MM.1S (cell line): ENCODE measurements at regions not wholly inside any gene's neighbourhood (a gene's known extent, or its start where the extent isn't known, plus 50 kb on each side); places are given as distances from the start of the nearest gene placed in this dataset.

ENCODE experiments used
- DNase-seq: peaks from one replicate; pipeline ENCODE4 v3.0.0-alpha.2; 2015
- H2AFZ ChIP-seq: fragments of 300-600 bp; sonication (generic); 2 replicates; pipeline ENCODE4 v1.6.0; 2016; ENCODE audit warnings: antibody characterized with exemption, low read length
- H3F3A ChIP-seq: fragments of 300-600 bp; sonication (generic); 2 replicates; pipeline ENCODE4 v1.6.1; 2016; ENCODE audit warnings: mild to moderate bottlenecking, antibody characterized with exemption, low read length, moderate library complexity, mixed read lengths; ENCODE audit not compliant: insufficient read depth
- H3K27ac ChIP-seq: fragments of 300-600 bp; sonication (generic); 2 replicates; pipeline ENCODE4 v1.5.1; 2016; ENCODE audit warnings: mild to moderate bottlenecking, low read length
- H3K27me3 ChIP-seq: fragments of 300-600 bp; sonication (generic); replicated peaks from 2 replicates; pipeline ENCODE4 v1.6.0; 2016; ENCODE audit warnings: low read length; ENCODE audit not compliant: insufficient read depth
- H3K36me3 ChIP-seq: fragments of 300-600 bp; sonication (generic); replicated peaks from 2 replicates; pipeline ENCODE4 v1.6.1; 2016; ENCODE audit warnings: mild to moderate bottlenecking, low read length, mixed read lengths; ENCODE audit not compliant: insufficient read depth
- H3K4me1 ChIP-seq: fragments of 300-600 bp; sonication (generic); 2 replicates; pipeline ENCODE4 v1.6.1; 2016; ENCODE audit warnings: low read length, mixed read lengths
- H3K4me2 ChIP-seq: fragments of 300-600 bp; sonication (generic); 2 replicates; pipeline ENCODE4 v1.6.0; 2016; ENCODE audit warnings: low read depth, low read length
- H3K4me3 ChIP-seq: fragments of 300-600 bp; sonication (generic); 2 replicates; pipeline ENCODE4 v1.5.1; 2016; ENCODE audit warnings: low read length, mixed read lengths
- H3K79me2 ChIP-seq: fragments of 300-600 bp; sonication (generic); 2 replicates; pipeline ENCODE4 v1.6.1; 2016; ENCODE audit warnings: mixed run types, low read length, mixed read lengths
- H3K9ac ChIP-seq: fragments of 300-600 bp; sonication (generic); 2 replicates; pipeline ENCODE4 v1.6.1; 2016; ENCODE audit warnings: low read length, mixed read lengths
- H3K9me2 ChIP-seq: fragments of 300-600 bp; sonication (generic); replicated peaks from 2 replicates; pipeline ENCODE4 v1.6.1; 2016; ENCODE audit warnings: mild to moderate bottlenecking, low read length, mixed read lengths; ENCODE audit not compliant: insufficient read depth
- H3K9me3 ChIP-seq: fragments of 300-600 bp; sonication (generic); replicated peaks from 2 replicates; pipeline ENCODE4 v1.6.1; 2016; ENCODE audit warnings: mild to moderate bottlenecking, low read length, mixed read lengths; ENCODE audit not compliant: insufficient read depth
- H4K20me1 ChIP-seq: fragments of 300-600 bp; sonication (generic); 2 replicates; pipeline ENCODE4 v1.6.1; 2016; ENCODE audit warnings: mild to moderate bottlenecking, low read length, moderate library complexity, mixed read lengths; ENCODE audit not compliant: insufficient read depth
- CTCF ChIP-seq: fragments of 300-600 bp; sonication (generic); IDR thresholded peaks from 2 replicates; pipeline ENCODE4 v1.5.1; 2016; ENCODE audit warnings: antibody characterized with exemption, low read length, mixed read lengths
- EZH2 ChIP-seq: fragments of 300-600 bp; sonication (generic); optimal IDR thresholded peaks from 2 replicates; pipeline ENCODE3; 2017; ENCODE audit warnings: low read depth, mild to moderate bottlenecking, antibody characterized with exemption, low read length, mixed read lengths
- EZH2phosphoT487 ChIP-seq: fragments of 300-600 bp; sonication (generic); IDR thresholded peaks from 2 replicates; pipeline ENCODE4 v1.6.1; 2018; ENCODE audit warnings: antibody characterized with exemption, low read length

GRCh38 chr17:51456942-51457341 is 196.6 kb downstream of the UTP18 start:
- H3K4me2 ChIP-seq = no peak overlapping the region
- no peaks in the 10 kb centered on the region for H3K4me1 ChIP-seq
- H4K20me1 ChIP-seq = no peaks in the 10 kb centered on the region
- H3K79me2 ChIP-seq = no peaks in the 10 kb centered on the region
- no peaks in the 10 kb centered on the region for H3F3A ChIP-seq
- no peaks in the 10 kb centered on the region for H3K27me3 ChIP-seq
- no peak overlapping the region for H3K4me3 ChIP-seq
- no peaks in the 10 kb centered on the region for H3K9me3 ChIP-seq
- TF ChIP-seq CTCF (no peak), EZH2 (no peak), EZH2phosphoT487 (no peak)
- H2AFZ ChIP-seq = no peak overlapping the region
- DNase-seq = no peak
- no peak overlapping the region for H3K27ac ChIP-seq
- H3K9me2 ChIP-seq = no peaks in the 10 kb centered on the region
- no peak overlapping the region for H3K9ac ChIP-seq
- no peaks in the 10 kb centered on the region for H3K36me3 ChIP-seq

- Histone ChIP-seq H3K4me2 (no peak overlapping the region), H4K20me1 (no peaks in the 10 kb centered on the region), H3K9ac (no peak overlapping the region), H3K9me2 (no peaks in the 10 kb centered on the region), H3F3A (no peaks in the 10 kb centered on the region), H3K9me3 (no peaks in the 10 kb centered on the region), H3K4me3 (no peak overlapping the region), H3K36me3 (no peaks in the 10 kb centered on the region), H2AFZ (no peak overlapping the region), H3K27me3 (no peaks in the 10 kb centered on the region), H3K27ac (no peak overlapping the region), H3K4me1 (no peaks in the 10 kb centered on the region), H3K79me2 (no peaks in the 10 kb centered on the region)
- DNase-seq = peak; percentile 53
- TF ChIP-seq EZH2phosphoT487 = no peak
- TF ChIP-seq CTCF = peak; percentile 94
- no peak for TF ChIP-seq EZH2
These were observed 201.2 kb downstream of the UTP18 start for GRCh38 chr17:51461578-51462004.

- H3F3A ChIP-seq = no peaks in the 10 kb centered on the region
- no peak overlapping the region for H3K27ac ChIP-seq
- DNase-seq = no peak
- no peak overlapping the region for H3K4me2 ChIP-seq
- no peaks in the 10 kb centered on the region for H3K9me3 ChIP-seq
- H3K36me3 ChIP-seq = no peaks in the 10 kb centered on the region
- H3K4me1 ChIP-seq = no peaks in the 10 kb centered on the region
- H3K27me3 ChIP-seq = no peaks in the 10 kb centered on the region
- no peaks in the 10 kb centered on the region for H3K9me2 ChIP-seq
- no peaks in the 10 kb centered on the region for H4K20me1 ChIP-seq
- H3K4me3 ChIP-seq = no peak overlapping the region
- no peak for TF ChIP-seq EZH2phosphoT487
- no peak for TF ChIP-seq EZH2
- TF ChIP-seq CTCF = no peak
- no peak overlapping the region for H2AFZ ChIP-seq
- no peak overlapping the region for H3K9ac ChIP-seq
- no peaks in the 10 kb centered on the region for H3K79me2 ChIP-seq
These were observed 203.0 kb downstream of the UTP18 start for GRCh38 chr17:51463353-51463752.
